Peyer's patch (tissue), 4 donors: ENCODE measurements at regions not wholly inside any gene's neighbourhood (a gene's known extent, or its start where the extent isn't known, plus 50 kb on each side); places are given as distances from the start of the nearest gene placed in this dataset.

Experiments
- POLR2A ChIP-seq, 2 donors: fragments of 450-650 bp; IDR thresholded peaks; one replicate each; pipeline ENCODE4 v1.5.1; 2017; ENCODE audit warnings: antibody characterized with exemption in 2 of 2, mild to moderate bottlenecking in 2 of 2, moderate library complexity in 2 of 2
- TF ChIP-seq, protein P1 (sequence below), 6 experiments: fragments of 450-650 bp in 4 of 6; fragments of 200-600 bp in 2 of 6; sonication (generic) in 1 of 6; IDR thresholded peaks; one replicate each; pipeline ENCODE4 v1.5.1; 2017 to 2019; ENCODE audit warnings: antibody characterized with exemption in 6 of 6, mild to moderate bottlenecking in 3 of 6, moderate library complexity in 1 of 6

DNA sequence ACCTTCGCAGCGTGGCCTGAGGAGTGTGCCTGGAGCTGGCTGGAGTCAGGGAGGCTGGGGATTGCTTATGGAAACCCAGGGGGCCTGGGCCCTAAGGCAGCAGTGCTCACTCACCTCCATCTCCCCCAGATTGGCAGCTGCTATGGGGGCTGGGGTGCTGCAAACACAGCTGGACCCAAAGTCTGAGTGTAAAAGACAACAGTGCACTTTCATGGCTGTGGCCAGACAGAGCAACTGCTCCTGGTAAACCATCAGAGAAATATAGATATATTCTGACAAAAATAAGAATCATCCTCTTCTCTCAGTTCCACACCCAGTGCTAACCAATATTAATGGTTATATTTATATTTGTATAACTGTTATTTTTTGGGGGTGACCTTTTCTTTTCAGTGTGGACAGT is 123.9 kb downstream of the TENT4A start:
- TF ChIP-seq, protein P1, sequence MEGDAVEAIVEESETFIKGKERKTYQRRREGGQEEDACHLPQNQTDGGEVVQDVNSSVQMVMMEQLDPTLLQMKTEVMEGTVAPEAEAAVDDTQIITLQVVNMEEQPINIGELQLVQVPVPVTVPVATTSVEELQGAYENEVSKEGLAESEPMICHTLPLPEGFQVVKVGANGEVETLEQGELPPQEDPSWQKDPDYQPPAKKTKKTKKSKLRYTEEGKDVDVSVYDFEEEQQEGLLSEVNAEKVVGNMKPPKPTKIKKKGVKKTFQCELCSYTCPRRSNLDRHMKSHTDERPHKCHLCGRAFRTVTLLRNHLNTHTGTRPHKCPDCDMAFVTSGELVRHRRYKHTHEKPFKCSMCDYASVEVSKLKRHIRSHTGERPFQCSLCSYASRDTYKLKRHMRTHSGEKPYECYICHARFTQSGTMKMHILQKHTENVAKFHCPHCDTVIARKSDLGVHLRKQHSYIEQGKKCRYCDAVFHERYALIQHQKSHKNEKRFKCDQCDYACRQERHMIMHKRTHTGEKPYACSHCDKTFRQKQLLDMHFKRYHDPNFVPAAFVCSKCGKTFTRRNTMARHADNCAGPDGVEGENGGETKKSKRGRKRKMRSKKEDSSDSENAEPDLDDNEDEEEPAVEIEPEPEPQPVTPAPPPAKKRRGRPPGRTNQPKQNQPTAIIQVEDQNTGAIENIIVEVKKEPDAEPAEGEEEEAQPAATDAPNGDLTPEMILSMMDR (IDR thresholded peaks at IDR 0.05): no peak
- TF ChIP-seq POLR2A (IDR thresholded peaks at IDR 0.05): no peak
